CD4-positive, alpha-beta T cell (primary cell): ENCODE measurements at regions not wholly inside any gene's neighbourhood (a gene's known extent, or its start where the extent isn't known, plus 50 kb on each side); places are given as distances from the start of the nearest gene placed in this dataset.

Experiments
- ATAC-seq: fragments of 200-7000 bp; cut with Tn5 transposase; one replicate; pipeline ENCODE4 v1.10.0; 2022; ENCODE audit warnings: mild to moderate bottlenecking; ENCODE audit not compliant: poor library complexity
- CTCF ChIA-PET: fragments of 350-600 bp; sonication (Branson Sonifier 250); formaldehyde crosslinking; loops from one replicate; lab custom pipeline; 2021; ENCODE audit warnings: antibody characterized with exemption, inconsistent platforms; lab: Charles Lee
- POLR2A ChIA-PET: fragments of 350-600 bp; sonication (Branson Sonifier 250); formaldehyde crosslinking; loops from one replicate; lab custom pipeline; 2021; ENCODE audit warnings: antibody characterized with exemption, inconsistent platforms; lab: Charles Lee
- DNase-seq, 14 experiments: peaks; one replicate each; pipeline ENCODE4 v3.0.0-alpha.2; 2013 to 2020; ENCODE audit warnings: mixed read lengths in 2 of 14
- H3K27ac ChIP-seq, 2 donors: one replicate each; pipeline versions ENCODE4 v1.5.1 to v1.7.0; 2013; ENCODE audit warnings: low read length in 2 of 2, low read depth in 1 of 2, mild to moderate bottlenecking in 1 of 2
- H3K27me3 ChIP-seq, 2 experiments: 1 replicate in 1 of 2; 2 replicates in 1 of 2; pipeline versions ENCODE4 v1.6.1 to v1.7.0; 2013; ENCODE audit warnings: low read length in 2 of 2, control low read depth in 1 of 2, mild to moderate bottlenecking in 1 of 2, moderate library complexity in 1 of 2; ENCODE audit not compliant: insufficient read depth in 2 of 2, control insufficient read depth in 1 of 2
- H3K36me3 ChIP-seq: one replicate; pipeline ENCODE4 v1.6.1; 2013; ENCODE audit warnings: low read length, control low read depth; ENCODE audit not compliant: insufficient read depth
- H3K4me1 ChIP-seq: one replicate; pipeline ENCODE4 v1.6.1; 2013; ENCODE audit warnings: low read length, control low read depth; ENCODE audit not compliant: insufficient read depth
- H3K4me3 ChIP-seq: one replicate; pipeline ENCODE4 v1.5.1; 2013; ENCODE audit warnings: mild to moderate bottlenecking, low read length, moderate library complexity
- H3K9me3 ChIP-seq, 2 experiments: 1 replicate in 1 of 2; 2 replicates in 1 of 2; pipeline versions ENCODE4 v1.6.1 to v1.7.0; 2013; ENCODE audit warnings: low read length in 2 of 2, mild to moderate bottlenecking in 2 of 2, control low read depth in 1 of 2, moderate library complexity in 1 of 2; ENCODE audit not compliant: control insufficient read depth in 1 of 2, insufficient read depth in 1 of 2
- H3K27ac Mint-ChIP-seq: one replicate; pipeline ENCODE4 v1.8.0; 2020; ENCODE audit warnings: mixed read lengths
- H3K27me3 Mint-ChIP-seq: one replicate; pipeline ENCODE4 v1.8.0; 2021; ENCODE audit warnings: mixed read lengths
- H3K36me3 Mint-ChIP-seq: one replicate; pipeline ENCODE4 v1.8.0; 2021; ENCODE audit warnings: low read depth, mixed read lengths
- H3K4me1 Mint-ChIP-seq: one replicate; pipeline ENCODE4 v1.8.0; 2021; ENCODE audit warnings: low read depth, mixed read lengths
- H3K4me3 Mint-ChIP-seq: one replicate; pipeline ENCODE4 v1.8.0; 2020; ENCODE audit warnings: mild to moderate bottlenecking, mixed read lengths
- H3K9me3 Mint-ChIP-seq: one replicate; pipeline ENCODE4 v1.8.0; 2020; ENCODE audit warnings: mixed read lengths
- CTCF ChIP-seq: fragments of 200-600 bp; IDR thresholded peaks from one replicate; pipeline ENCODE4 v1.8.0; 2022; ENCODE audit warnings: antibody characterized with exemption, mild to moderate bottlenecking
- intact Hi-C, 2 experiments: fragments of 100-400 bp; cut with DNase I in 1 of 2; cut with micrococcal nuclease in 1 of 2; formaldehyde crosslinking; loops; one replicate each; pipeline versions ENCODE4 v1.15.1 to v1.9.0; 2023 to 2025; cut with DNase I, micrococcal nuclease

- Histone ChIP-seq H3K4me3 (no peak overlapping the region), H3K36me3 (no peaks in the 10 kb centered on the region), H3K27ac (no peak overlapping the region), H3K9me3 (no peaks in the 10 kb centered on the region), H3K4me1 (no peaks in the 10 kb centered on the region), H3K27me3 (no peaks in the 10 kb centered on the region)
- no peak overlapping the region for H3K4me3 Mint-ChIP-seq
- no peaks in the 10 kb centered on the region for H3K27me3 Mint-ChIP-seq
- ChIA-PET POLR2A (no interaction called here), CTCF (no interaction called here)
- DNase-seq = no peak
- TF ChIP-seq CTCF = no peak
- no peaks in the 10 kb centered on the region for H3K36me3 Mint-ChIP-seq
- no peak overlapping the region for H3K27ac Mint-ChIP-seq
- intact Hi-C loops = no loop called here
- H3K9me3 Mint-ChIP-seq = peaks cover 6% of the 10 kb centered on the region
- H3K4me1 Mint-ChIP-seq = no peaks in the 10 kb centered on the region
- ATAC-seq = no peak
Measured at GRCh38 chr4:180009316-180009715, 2233.9 kb upstream of the TENM3 start.

GRCh38 chr4:180028682-180029081 lies 2214.5 kb upstream of the TENM3 start:
- no peak for ATAC-seq
- H3K4me1 Mint-ChIP-seq = no peaks in the 10 kb centered on the region
- no peak overlapping the region for H3K27ac Mint-ChIP-seq

GRCh38 chr4:180031330-180031729 lies 2211.9 kb upstream of the TENM3 start:
- no peak for DNase-seq
- POLR2A ChIA-PET = no interaction called here
- H3K27ac Mint-ChIP-seq = no peak overlapping the region

More at GRCh38 chr4:180028682-180029081, 2214.5 kb upstream of the TENM3 start:
- no peaks in the 10 kb centered on the region for H3K36me3 ChIP-seq
- POLR2A ChIA-PET = no interaction called here
- Mint-ChIP-seq H3K36me3 (no peaks in the 10 kb centered on the region), H3K4me3 (no peak overlapping the region), H3K27me3 (no peaks in the 10 kb centered on the region), H3K9me3 (peaks cover 7% of the 10 kb centered on the region)
- CTCF ChIA-PET = no interaction called here
- no peak overlapping the region for H3K4me3 ChIP-seq
- no peaks in the 10 kb centered on the region for H3K27me3 ChIP-seq
- H3K9me3 ChIP-seq = no peaks in the 10 kb centered on the region
- intact Hi-C loops = no loop called here
- DNase-seq = no peak
- no peaks in the 10 kb centered on the region for H3K4me1 ChIP-seq
- no peak overlapping the region for H3K27ac ChIP-seq
- TF ChIP-seq CTCF = no peak

More at GRCh38 chr4:180031330-180031729, 2211.9 kb upstream of the TENM3 start:
- TF ChIP-seq CTCF = no peak
- intact Hi-C loops = no loop called here
- Histone ChIP-seq H3K27me3 (no peaks in the 10 kb centered on the region), H3K9me3 (no peaks in the 10 kb centered on the region), H3K4me1 (no peaks in the 10 kb centered on the region), H3K36me3 (no peaks in the 10 kb centered on the region), H3K27ac (no peak overlapping the region), H3K4me3 (no peak overlapping the region)
- Mint-ChIP-seq H3K4me1 (no peaks in the 10 kb centered on the region), H3K27me3 (no peaks in the 10 kb centered on the region), H3K4me3 (no peak overlapping the region), H3K36me3 (no peaks in the 10 kb centered on the region), H3K9me3 (no peaks in the 10 kb centered on the region)
- CTCF ChIA-PET = no interaction called here
- ATAC-seq = no peak
